ENCODE measurements at regions not wholly inside any gene's neighbourhood (a gene's known extent, or its start where the extent isn't known, plus 50 kb on each side); places are given as distances from the start of the nearest gene placed in this dataset.
"Not testable (repeated sequence)": the region's sequence is repeated elsewhere in the genome, so short reads cannot be mapped to it uniquely, and the experiment has no call there.

GRCh38 chr13:82993417-82993816 is 888.9 kb downstream of the SLITRK1 start:
- no peak for TF ChIP-seq EZH2 (IDR thresholded peaks at IDR 0.05)
- no peak for TF ChIP-seq POLR2AphosphoS5 (IDR thresholded peaks at IDR 0.05; ENCODE audit: borderline replicate concordance, low read depth, low read length)
- TF ChIP-seq FOXP2 (optimal IDR thresholded peaks at IDR 0.05; ENCODE audit: control extremely low read depth, extremely low read length, insufficient read depth): no peak
- no peak overlapping the region for H3K9ac ChIP-seq (ENCODE audit: insufficient read length)
- no peak overlapping the region for H3K27ac ChIP-seq
- DNase-seq (ENCODE audit: low read depth, low spot score): no peak
- H3K4me3 ChIP-seq: no peak overlapping the region
- H3K36me3 ChIP-seq (ENCODE audit: insufficient read depth, low read length): no peaks in the 10 kb centered on the region
- no peaks in the 10 kb centered on the region for H3K9me3 ChIP-seq (ENCODE audit: low read depth, low read length)

DNA sequence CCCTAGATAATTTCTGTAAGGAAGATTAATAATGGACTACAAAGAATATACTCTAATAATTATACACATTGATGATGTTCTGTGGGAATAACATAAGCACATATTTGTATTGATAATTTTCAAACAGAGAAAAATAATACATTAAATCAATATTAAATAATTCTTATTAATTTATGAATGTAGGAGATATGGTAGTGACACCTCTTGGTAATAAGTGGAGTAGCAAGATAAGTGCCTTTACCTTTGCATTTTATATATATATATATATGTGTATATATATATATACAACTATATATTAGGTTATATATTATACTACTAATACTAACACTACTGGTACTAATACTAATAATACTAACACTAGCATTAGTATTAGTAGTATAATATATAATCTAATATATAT is 905.8 kb downstream of the SLITRK1 start:
- no peaks in the 10 kb centered on the region for H3K36me3 ChIP-seq (ENCODE audit: insufficient read depth, low read length)
- no peak overlapping the region for H3K27ac ChIP-seq
- no peak for DNase-seq (ENCODE audit: low read depth, low spot score)
- H3K9ac ChIP-seq (ENCODE audit: insufficient read length): no peak overlapping the region
- H3K9me3 ChIP-seq (ENCODE audit: low read depth, low read length): no peaks in the 10 kb centered on the region
- TF ChIP-seq EZH2 (IDR thresholded peaks at IDR 0.05): no peak
- TF ChIP-seq POLR2AphosphoS5 (IDR thresholded peaks at IDR 0.05; ENCODE audit: borderline replicate concordance, low read depth, low read length): no peak
- no peak overlapping the region for H3K4me3 ChIP-seq

DNA sequence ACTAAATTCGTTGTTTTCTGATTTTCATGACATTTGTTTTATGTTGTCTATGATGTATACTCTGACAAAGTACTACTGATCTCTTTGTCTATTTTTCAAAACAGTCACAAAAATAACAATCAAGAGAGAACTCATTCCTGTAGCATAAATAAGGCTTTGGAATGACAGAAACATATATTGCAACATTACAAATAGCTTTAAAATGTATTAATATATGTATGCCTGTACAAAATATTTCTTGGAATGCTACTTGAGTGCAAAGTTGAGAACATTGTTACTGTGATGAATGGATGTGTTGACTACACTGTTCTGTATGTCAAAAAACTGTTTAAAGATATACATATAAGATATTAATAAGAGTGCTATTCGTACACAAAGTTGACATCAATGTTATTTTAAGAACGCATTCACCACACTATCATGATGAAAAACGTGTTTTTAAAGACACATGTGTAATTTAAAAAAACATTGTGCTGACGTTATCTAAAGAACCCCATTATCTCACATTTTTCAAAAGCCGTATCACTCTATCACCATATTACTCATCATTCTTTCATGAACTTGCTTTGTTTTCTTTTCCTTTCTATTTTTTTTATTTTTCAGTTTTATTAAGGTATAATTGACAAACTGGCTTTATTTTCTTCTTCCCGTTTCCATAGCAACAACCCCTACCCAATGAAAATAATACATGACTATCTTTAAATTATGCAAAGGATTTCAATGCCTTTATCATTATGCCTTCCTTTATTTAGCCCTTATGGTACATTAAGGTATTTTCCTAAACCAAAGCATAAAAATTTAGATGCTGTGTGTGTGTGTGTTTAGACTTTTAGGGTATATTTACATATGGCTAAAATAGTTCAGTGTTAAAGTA is 918.8 kb downstream of the SLITRK1 start:
- H3K4me3 ChIP-seq: no peak overlapping the region
- no peak for DNase-seq (ENCODE audit: low read depth, low spot score)
- TF ChIP-seq EZH2 (IDR thresholded peaks at IDR 0.05): no peak
- TF ChIP-seq FOXP2 (optimal IDR thresholded peaks at IDR 0.05; ENCODE audit: control extremely low read depth, extremely low read length, insufficient read depth): no peak
- no peak for TF ChIP-seq POLR2AphosphoS5 (IDR thresholded peaks at IDR 0.05; ENCODE audit: borderline replicate concordance, low read depth, low read length)
- H3K36me3 ChIP-seq (ENCODE audit: insufficient read depth, low read length): no peaks in the 10 kb centered on the region
- no peaks in the 10 kb centered on the region for H3K9me3 ChIP-seq (ENCODE audit: low read depth, low read length)
- H3K27ac ChIP-seq: no peak overlapping the region
- H3K9ac ChIP-seq (ENCODE audit: insufficient read length): no peak overlapping the region

- no peak for DNase-seq (ENCODE audit: low read depth, low spot score)
- TF ChIP-seq FOXP2 (optimal IDR thresholded peaks at IDR 0.05; ENCODE audit: control extremely low read depth, extremely low read length, insufficient read depth): no peak
- TF ChIP-seq EZH2 (IDR thresholded peaks at IDR 0.05): no peak
- no peak for TF ChIP-seq POLR2AphosphoS5 (IDR thresholded peaks at IDR 0.05; ENCODE audit: borderline replicate concordance, low read depth, low read length)
- Histone ChIP-seq H3K36me3 (ENCODE audit: insufficient read depth, low read length) (no peaks in the 10 kb centered on the region), H3K9me3 (ENCODE audit: low read depth, low read length) (no peaks in the 10 kb centered on the region), H3K9ac (ENCODE audit: insufficient read length) (no peak overlapping the region), H3K27ac (no peak overlapping the region), H3K4me3 (no peak overlapping the region)
Observed at GRCh38 chr13:82962397-82962796, 919.9 kb downstream of the SLITRK1 start.

DNA sequence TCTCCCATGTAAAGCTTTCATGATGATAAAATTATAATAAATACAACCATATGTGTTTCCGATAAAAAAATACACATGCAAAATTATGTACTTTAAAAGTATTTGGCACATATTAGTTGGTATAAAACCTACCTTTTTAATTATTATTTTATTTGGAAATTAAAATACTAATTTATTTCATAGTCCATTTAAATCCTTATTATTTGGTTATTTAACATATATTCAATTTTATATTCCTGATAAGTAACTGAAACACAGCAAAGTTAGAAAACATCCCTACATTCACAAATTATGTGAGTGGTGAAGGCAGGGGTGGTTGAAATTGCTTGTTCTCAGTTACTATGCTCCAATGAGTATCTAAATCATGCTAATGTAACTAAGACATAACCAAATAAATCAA is 920.5 kb downstream of the SLITRK1 start:
- no peak for DNase-seq (ENCODE audit: low read depth, low spot score)
- Histone ChIP-seq H3K9ac (ENCODE audit: insufficient read length) (no peak overlapping the region), H3K36me3 (ENCODE audit: insufficient read depth, low read length) (no peaks in the 10 kb centered on the region), H3K4me3 (no peak overlapping the region), H3K9me3 (ENCODE audit: low read depth, low read length) (no peaks in the 10 kb centered on the region), H3K27ac (no peak overlapping the region)
- TF ChIP-seq POLR2AphosphoS5 (IDR thresholded peaks at IDR 0.05; ENCODE audit: borderline replicate concordance, low read depth, low read length) (no peak), EZH2 (IDR thresholded peaks at IDR 0.05) (no peak)

GRCh38 chr13:82952336-82952735 is 929.9 kb downstream of the SLITRK1 start:
- not testable (repeated sequence) for H3K4me3 ChIP-seq; DNase-seq (ENCODE audit: low read depth, low spot score); H3K9ac ChIP-seq (ENCODE audit: insufficient read length); H3K9me3 ChIP-seq (ENCODE audit: low read depth, low read length); H3K36me3 ChIP-seq (ENCODE audit: insufficient read depth, low read length); H3K27ac ChIP-seq

GRCh38 chr13:82947683-82948082 is 934.6 kb downstream of the SLITRK1 start:
- no peak overlapping the region for H3K9ac ChIP-seq (ENCODE audit: insufficient read length)
- no peaks in the 10 kb centered on the region for H3K36me3 ChIP-seq (ENCODE audit: insufficient read depth, low read length)
- H3K4me3 ChIP-seq: no peak overlapping the region
- H3K27ac ChIP-seq: no peak overlapping the region
- TF ChIP-seq EZH2 (IDR thresholded peaks at IDR 0.05) (no peak), POLR2AphosphoS5 (IDR thresholded peaks at IDR 0.05; ENCODE audit: borderline replicate concordance, low read depth, low read length) (no peak), FOXP2 (optimal IDR thresholded peaks at IDR 0.05; ENCODE audit: control extremely low read depth, extremely low read length, insufficient read depth) (no peak)
- H3K9me3 ChIP-seq (ENCODE audit: low read depth, low read length): no peaks in the 10 kb centered on the region
- no peak for DNase-seq (ENCODE audit: low read depth, low spot score)

GRCh38 chr13:82947191-82947621 is 935.1 kb downstream of the SLITRK1 start:
- no peaks in the 10 kb centered on the region for H3K36me3 ChIP-seq (ENCODE audit: insufficient read depth, low read length)
- H3K4me3 ChIP-seq: no peak overlapping the region
- no peak overlapping the region for H3K27ac ChIP-seq
- TF ChIP-seq FOXP2 (optimal IDR thresholded peaks at IDR 0.05; ENCODE audit: control extremely low read depth, extremely low read length, insufficient read depth) (no peak), POLR2AphosphoS5 (IDR thresholded peaks at IDR 0.05; ENCODE audit: borderline replicate concordance, low read depth, low read length) (no peak), EZH2 (IDR thresholded peaks at IDR 0.05) (no peak)
- no peak for DNase-seq (ENCODE audit: low read depth, low spot score)
- no peak overlapping the region for H3K9ac ChIP-seq (ENCODE audit: insufficient read length)
- no peaks in the 10 kb centered on the region for H3K9me3 ChIP-seq (ENCODE audit: low read depth, low read length)

DNA sequence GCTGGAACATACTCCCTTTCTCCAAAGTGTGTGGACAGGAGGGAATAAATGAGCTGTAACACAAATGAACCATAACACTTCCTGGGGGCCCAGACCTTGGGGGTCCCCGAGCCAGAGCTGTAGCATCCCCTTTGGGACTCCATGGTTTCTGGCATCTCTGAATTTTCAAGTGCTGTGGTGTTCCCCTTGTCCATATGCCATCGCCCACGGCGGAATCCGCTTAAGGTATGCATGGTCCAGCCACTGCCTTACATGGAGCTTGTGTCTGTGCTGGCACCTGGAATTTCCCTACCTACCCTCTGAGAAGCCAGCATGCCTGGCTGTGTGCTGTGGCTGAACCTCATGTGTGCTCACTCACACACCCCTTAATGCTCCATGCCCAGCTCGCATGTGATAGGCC is 943.6 kb downstream of the SLITRK1 start:
- DNase-seq (ENCODE audit: low read depth, low spot score): no peak
- H3K9me3 ChIP-seq (ENCODE audit: low read depth, low read length): no peaks in the 10 kb centered on the region
- H3K27ac ChIP-seq: no peak overlapping the region
- H3K4me3 ChIP-seq: no peak overlapping the region
- no peaks in the 10 kb centered on the region for H3K36me3 ChIP-seq (ENCODE audit: insufficient read depth, low read length)
- H3K9ac ChIP-seq (ENCODE audit: insufficient read length): no peak overlapping the region
- TF ChIP-seq EZH2 (IDR thresholded peaks at IDR 0.05) (no peak), POLR2AphosphoS5 (IDR thresholded peaks at IDR 0.05; ENCODE audit: borderline replicate concordance, low read depth, low read length) (no peak), FOXP2 (optimal IDR thresholded peaks at IDR 0.05; ENCODE audit: control extremely low read depth, extremely low read length, insufficient read depth) (no peak)

Measured in SK-N-MC (cell line).